Vagina (tissue), 2 donors: ENCODE measurements at regions not wholly inside any gene's neighbourhood (a gene's known extent, or its start where the extent isn't known, plus 50 kb on each side); places are given as distances from the start of the nearest gene placed in this dataset.

Experiments used
- POLR2A ChIP-seq, 2 donors: fragments of 450-650 bp; IDR thresholded peaks; one replicate each; pipeline ENCODE4 v1.6.1; 2017; ENCODE audit warnings: antibody characterized with exemption in 2 of 2, mild to moderate bottlenecking in 2 of 2, moderate library complexity in 2 of 2
- POLR2AphosphoS5 ChIP-seq, 2 donors: sonication (generic); formaldehyde crosslinking; IDR thresholded peaks; one replicate each; pipeline ENCODE4 v1.9.0; 2017; ENCODE audit warnings: antibody characterized with exemption in 2 of 2, mild to moderate bottlenecking in 2 of 2, low read depth in 1 of 2; ENCODE audit not compliant: insufficient read depth in 1 of 2

GRCh38 chrX:115491766-115492165 lies 69.2 kb upstream of the PLS3 start:
- TF ChIP-seq POLR2A (IDR thresholded peaks at IDR 0.05) (no peak), POLR2AphosphoS5 (IDR thresholded peaks at IDR 0.05; ENCODE audit: insufficient read depth in 1 of 2, low read depth in 1 of 2) (no peak)
